GM21515 (cell line): ENCODE measurements at regions not wholly inside any gene's neighbourhood (a gene's known extent, or its start where the extent isn't known, plus 50 kb on each side); places are given as distances from the start of the nearest gene placed in this dataset.
A peak's percentile ranks its signal among the peaks of the same experiment; 100 is the strongest.

Experiments used
- ATAC-seq: cut with Tn5 transposase; IDR thresholded peaks from one replicate; pipeline ENCODE4 v1.9.1; 2021; ENCODE audit not compliant: unreplicated experiment

GRCh38 chr1:87863317-87863716, 534.6 kb downstream of the LMO4 start:
- ATAC-seq: no peak

GRCh38 chr1:87864676-87865075, 536.0 kb downstream of the LMO4 start:
- ATAC-seq: peak; percentile 61

- ATAC-seq: no peak
These were observed 537.7 kb downstream of the LMO4 start for GRCh38 chr1:87866416-87866815.

GRCh38 chr1:87867626-87868025, 538.9 kb downstream of the LMO4 start:
- ATAC-seq: no peak

- no peak for ATAC-seq
These were observed 540.9 kb downstream of the LMO4 start for GRCh38 chr1:87869567-87869966.

- ATAC-seq: peak; percentile 62
These were observed 543.5 kb downstream of the LMO4 start for GRCh38 chr1:87872189-87872588.

GRCh38 chr1:87872692-87873091, 544.0 kb downstream of the LMO4 start:
- ATAC-seq: no peak

- ATAC-seq: no peak
These were observed 550.2 kb downstream of the LMO4 start for GRCh38 chr1:87878873-87879272.

- ATAC-seq: no peak
These were observed 551.5 kb downstream of the LMO4 start for GRCh38 chr1:87880098-87880760.

- no peak for ATAC-seq
These were observed 552.1 kb downstream of the LMO4 start for GRCh38 chr1:87880764-87881163.

- ATAC-seq: no peak
These were observed 555.2 kb downstream of the LMO4 start for GRCh38 chr1:87883906-87884305.

GRCh38 chr1:87884581-87884980, 555.9 kb downstream of the LMO4 start:
- ATAC-seq: no peak

- no peak for ATAC-seq
These were observed 556.8 kb downstream of the LMO4 start for GRCh38 chr1:87885278-87886025.

- ATAC-seq: no peak
These were observed 558.4 kb downstream of the LMO4 start for GRCh38 chr1:87887100-87887499.

GRCh38 chr1:87888446-87888845, 559.8 kb downstream of the LMO4 start:
- ATAC-seq: no peak

- ATAC-seq: no peak
These were observed 565.4 kb downstream of the LMO4 start for GRCh38 chr1:87894062-87894461.

- no peak for ATAC-seq
These were observed 568.8 kb downstream of the LMO4 start for GRCh38 chr1:87897481-87897880.

GRCh38 chr1:87898431-87898830, 569.8 kb downstream of the LMO4 start:
- ATAC-seq: no peak

GRCh38 chr1:87899017-87899416, 570.3 kb downstream of the LMO4 start:
- no peak for ATAC-seq

GRCh38 chr1:87899746-87900145, 571.1 kb downstream of the LMO4 start:
- no peak for ATAC-seq

- ATAC-seq: no peak
These were observed 574.1 kb downstream of the LMO4 start for GRCh38 chr1:87902830-87903229.

- no peak for ATAC-seq
These were observed 574.6 kb downstream of the LMO4 start for GRCh38 chr1:87903242-87903641.

- ATAC-seq: no peak
These were observed 576.0 kb downstream of the LMO4 start for GRCh38 chr1:87904651-87905050.
